Testis (tissue), 2 donors: ENCODE measurements at regions not wholly inside any gene's neighbourhood (a gene's known extent, or its start where the extent isn't known, plus 50 kb on each side); places are given as distances from the start of the nearest gene placed in this dataset.

Experiments used
- DNase-seq: peaks from one replicate; pipeline ENCODE4 v3.0.0-alpha.2; 2019
- H3K27ac ChIP-seq, 2 donors: fragments of 200-600 bp; sonication (generic); one replicate each; pipeline ENCODE4 v1.5.1; 2019
- H3K27me3 ChIP-seq: fragments of 200-600 bp; sonication (generic); one replicate; pipeline ENCODE4 v1.5.1; 2019
- H3K36me3 ChIP-seq: fragments of 200-600 bp; sonication (generic); one replicate; pipeline ENCODE4 v1.5.1; 2017; ENCODE audit warnings: low read depth; ENCODE audit errors: missing control alignments
- H3K4me1 ChIP-seq: fragments of 200-600 bp; sonication (generic); one replicate; pipeline ENCODE4 v1.5.1; 2019
- H3K4me3 ChIP-seq, 2 donors: fragments of 200-600 bp; sonication (generic); one replicate each; pipeline ENCODE4 v1.5.1; 2017 to 2019
- H3K9me3 ChIP-seq: fragments of 200-600 bp; sonication (generic); one replicate; pipeline ENCODE4 v1.5.1; 2017
- POLR2A ChIP-seq: fragments of 450-650 bp; IDR thresholded peaks from one replicate; pipeline ENCODE4 v1.6.1; 2017; ENCODE audit warnings: antibody characterized with exemption, mild to moderate bottlenecking, moderate library complexity
- WGBS, 2 donors: methylation state at CpG; one replicate each; pipeline ENCODE4 v1.1.5; 2018; 5-methylcytosine and 5-hydroxymethylcytosine counted together
- intact Hi-C: fragments of 100-400 bp; cut with DNase I; formaldehyde crosslinking; loops from one replicate; pipeline ENCODE4 v1.15.1; 2023; ENCODE audit warnings: low total_unique reads
- TF ChIP-seq, protein P1 (sequence below), 3 experiments: fragments of 450-650 bp in 2 of 3; fragments of 200-600 bp in 1 of 3; sonication (generic) in 1 of 3; IDR thresholded peaks; one replicate each; pipeline ENCODE4 v1.5.1; 2016 to 2019; ENCODE audit warnings: antibody characterized with exemption in 3 of 3, mild to moderate bottlenecking in 2 of 3, moderate library complexity in 1 of 3

DNA sequence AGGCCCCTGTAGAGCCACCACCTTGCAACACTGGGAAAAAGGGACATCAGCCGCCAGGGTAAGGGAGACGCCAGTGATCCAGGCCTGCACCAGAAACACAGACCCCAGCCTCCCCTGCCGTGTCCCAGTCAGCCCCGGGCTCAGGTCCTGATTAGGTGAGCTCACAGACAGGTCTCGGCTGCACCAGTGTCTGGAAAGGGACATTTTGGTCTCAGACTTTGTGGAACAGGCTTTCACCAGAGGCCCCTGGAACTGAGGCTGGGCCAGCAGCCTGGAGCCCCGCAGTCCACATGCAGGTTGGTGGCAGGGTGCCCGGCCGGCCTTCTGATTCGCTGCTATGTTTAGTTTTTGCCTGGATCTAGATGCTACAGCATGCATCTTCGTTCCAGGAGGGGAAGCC lies 369.0 kb upstream of the IRX4 start:
- no peaks in the 10 kb centered on the region for H3K27me3 ChIP-seq
- WGBS, 2 donors = 94% methylated on average over 2 to 10 of the region's 10 CpGs

DNA sequence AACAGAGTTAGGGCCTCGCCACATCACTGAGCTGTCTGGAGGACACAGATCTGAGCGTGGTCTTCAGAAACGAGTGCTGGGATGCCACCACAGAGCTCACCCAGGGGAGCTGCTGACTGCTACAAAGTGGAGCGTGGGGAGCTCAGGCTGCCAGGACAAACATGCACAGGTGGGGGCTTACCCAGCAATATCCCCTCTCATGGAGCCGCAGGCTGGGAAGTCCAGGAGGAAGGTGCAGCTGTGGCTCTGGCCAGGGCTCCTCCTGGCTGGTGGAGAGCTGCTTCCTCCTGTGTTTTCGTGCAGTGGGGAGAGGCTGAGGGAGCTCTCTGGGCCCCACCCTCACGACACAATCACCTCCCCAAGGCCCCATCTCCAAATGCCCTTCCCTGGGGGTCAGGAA lies 368.6 kb upstream of the IRX4 start:
- DNase-seq = no peak
- no peaks in the 10 kb centered on the region for H3K27me3 ChIP-seq
- 80 to 82% methylated on average over 3 to 7 of the region's 7 CpGs for WGBS, 2 donors

More for the DNA sequence above, 369.0 kb upstream of the IRX4 start:
- TF ChIP-seq, protein P1, sequence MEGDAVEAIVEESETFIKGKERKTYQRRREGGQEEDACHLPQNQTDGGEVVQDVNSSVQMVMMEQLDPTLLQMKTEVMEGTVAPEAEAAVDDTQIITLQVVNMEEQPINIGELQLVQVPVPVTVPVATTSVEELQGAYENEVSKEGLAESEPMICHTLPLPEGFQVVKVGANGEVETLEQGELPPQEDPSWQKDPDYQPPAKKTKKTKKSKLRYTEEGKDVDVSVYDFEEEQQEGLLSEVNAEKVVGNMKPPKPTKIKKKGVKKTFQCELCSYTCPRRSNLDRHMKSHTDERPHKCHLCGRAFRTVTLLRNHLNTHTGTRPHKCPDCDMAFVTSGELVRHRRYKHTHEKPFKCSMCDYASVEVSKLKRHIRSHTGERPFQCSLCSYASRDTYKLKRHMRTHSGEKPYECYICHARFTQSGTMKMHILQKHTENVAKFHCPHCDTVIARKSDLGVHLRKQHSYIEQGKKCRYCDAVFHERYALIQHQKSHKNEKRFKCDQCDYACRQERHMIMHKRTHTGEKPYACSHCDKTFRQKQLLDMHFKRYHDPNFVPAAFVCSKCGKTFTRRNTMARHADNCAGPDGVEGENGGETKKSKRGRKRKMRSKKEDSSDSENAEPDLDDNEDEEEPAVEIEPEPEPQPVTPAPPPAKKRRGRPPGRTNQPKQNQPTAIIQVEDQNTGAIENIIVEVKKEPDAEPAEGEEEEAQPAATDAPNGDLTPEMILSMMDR (IDR thresholded peaks at IDR 0.05) = no peak
- no peak for TF ChIP-seq POLR2A
- Histone ChIP-seq H3K27ac (no peak overlapping the region), H3K9me3 (no peaks in the 10 kb centered on the region), H3K36me3 (no peaks in the 10 kb centered on the region), H3K4me3 (no peak overlapping the region), H3K4me1 (no peaks in the 10 kb centered on the region)
- no peak for DNase-seq
- intact Hi-C loops = no loop called here

DNA sequence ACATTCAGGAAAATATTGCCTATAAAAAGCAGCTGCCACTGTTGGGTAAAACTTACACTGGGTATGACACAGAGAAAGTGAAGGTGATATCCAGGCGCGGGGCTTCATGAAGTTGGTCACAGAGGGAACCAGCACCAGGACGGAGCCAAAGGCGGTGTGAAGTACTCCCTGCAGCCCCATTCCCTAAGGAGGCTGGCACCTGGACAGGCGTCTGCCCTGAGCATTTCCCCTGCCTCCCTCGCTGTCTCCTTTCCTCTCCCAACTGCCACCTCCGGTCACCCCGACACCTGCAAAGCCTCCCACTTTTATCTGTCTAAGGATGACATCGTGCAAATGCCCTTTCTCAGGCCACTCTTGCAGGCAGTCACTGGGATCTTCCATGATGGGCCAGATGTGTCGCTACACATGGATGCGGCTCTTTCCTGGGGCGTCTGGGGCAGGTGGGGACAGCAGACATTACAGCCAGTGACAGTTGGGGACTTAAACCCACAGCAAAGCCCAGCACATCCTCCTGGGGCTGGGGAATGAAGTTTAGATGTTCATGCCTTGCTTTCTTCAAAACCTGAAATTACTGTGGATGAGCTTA lies 367.7 kb upstream of the IRX4 start:
- Histone ChIP-seq H3K4me1 (no peaks in the 10 kb centered on the region), H3K27me3 (no peaks in the 10 kb centered on the region), H3K27ac (no peak overlapping the region), H3K36me3 (no peaks in the 10 kb centered on the region), H3K9me3 (no peaks in the 10 kb centered on the region), H3K4me3 (no peak overlapping the region)
- intact Hi-C loops = no loop called here
- DNase-seq = no peak
- WGBS, 2 donors = 84 to 85% methylated on average over 12 of the region's 12 CpGs
- TF ChIP-seq, protein P1 (IDR thresholded peaks at IDR 0.05) = no peak
- TF ChIP-seq POLR2A = no peak

More for the DNA sequence above, 368.6 kb upstream of the IRX4 start:
- Histone ChIP-seq H3K4me1 (no peaks in the 10 kb centered on the region), H3K36me3 (no peaks in the 10 kb centered on the region), H3K27ac (no peak overlapping the region), H3K4me3 (no peak overlapping the region), H3K9me3 (no peaks in the 10 kb centered on the region)
- intact Hi-C loops = no loop called here
- TF ChIP-seq, protein P1 (IDR thresholded peaks at IDR 0.05) = no peak
- no peak for TF ChIP-seq POLR2A

DNA sequence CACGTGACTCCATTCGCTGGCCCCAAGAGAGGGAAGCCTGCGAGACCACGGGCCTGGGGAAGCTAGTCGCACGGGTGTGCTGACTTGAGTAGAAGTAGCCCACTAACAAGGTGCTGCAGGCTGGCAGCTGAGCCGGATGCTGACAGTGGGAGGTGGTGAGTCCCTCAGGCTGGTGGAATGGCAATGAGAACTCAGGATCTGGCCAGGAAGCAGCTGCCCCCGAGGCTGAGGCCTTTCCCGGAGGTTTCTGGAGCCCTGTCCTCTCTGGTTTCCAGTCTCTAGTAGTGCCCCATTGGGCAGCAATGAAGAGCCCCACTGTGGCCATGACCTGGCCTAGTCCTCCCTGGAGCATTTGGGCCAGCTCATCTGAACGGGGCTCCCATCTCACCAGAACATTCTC lies 366.7 kb upstream of the IRX4 start:
- Histone ChIP-seq H3K27ac (no peak overlapping the region), H3K9me3 (no peaks in the 10 kb centered on the region), H3K36me3 (no peaks in the 10 kb centered on the region), H3K4me3 (no peak overlapping the region), H3K27me3 (no peaks in the 10 kb centered on the region), H3K4me1 (no peaks in the 10 kb centered on the region)
- no peak for DNase-seq
- 88 to 93% methylated on average over 5 to 10 of the region's 10 CpGs for WGBS, 2 donors
- TF ChIP-seq, protein P1 (IDR thresholded peaks at IDR 0.05) = no peak
- TF ChIP-seq POLR2A = no peak
- intact Hi-C loops = no loop called here

DNA sequence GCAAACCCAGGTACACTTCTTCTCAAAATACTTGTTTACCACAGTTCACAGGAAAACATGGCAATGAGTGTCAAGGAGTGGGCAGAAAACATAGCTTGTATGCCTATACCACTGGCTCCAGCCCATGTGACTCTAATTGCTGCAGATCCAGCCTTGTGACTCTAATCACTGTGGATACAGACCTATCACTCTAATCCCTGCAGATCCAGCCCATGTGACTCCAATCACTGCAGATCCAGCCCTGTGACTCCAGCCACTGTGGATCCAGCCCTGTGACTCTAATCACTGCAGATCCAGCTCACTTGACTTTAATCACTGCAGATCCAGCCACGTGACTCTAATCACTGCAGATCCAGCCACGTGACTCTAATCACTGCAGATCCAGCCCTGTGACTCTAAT lies 366.3 kb upstream of the IRX4 start:
- WGBS, 2 donors = 58 to 63% methylated on average over 2 of the region's 2 CpGs
- Histone ChIP-seq H3K4me1 (no peaks in the 10 kb centered on the region), H3K27me3 (no peaks in the 10 kb centered on the region), H3K9me3 (no peaks in the 10 kb centered on the region), H3K27ac (no peak overlapping the region), H3K36me3 (no peaks in the 10 kb centered on the region), H3K4me3 (no peak overlapping the region)
- no peak for DNase-seq
- TF ChIP-seq POLR2A = no peak
- TF ChIP-seq, protein P1 (IDR thresholded peaks at IDR 0.05) = no peak
- intact Hi-C loops = no loop called here
